ENCODE measurements at regions not wholly inside any gene's neighbourhood (a gene's known extent, or its start where the extent isn't known, plus 50 kb on each side); places are given as distances from the start of the nearest gene placed in this dataset.

DNA sequence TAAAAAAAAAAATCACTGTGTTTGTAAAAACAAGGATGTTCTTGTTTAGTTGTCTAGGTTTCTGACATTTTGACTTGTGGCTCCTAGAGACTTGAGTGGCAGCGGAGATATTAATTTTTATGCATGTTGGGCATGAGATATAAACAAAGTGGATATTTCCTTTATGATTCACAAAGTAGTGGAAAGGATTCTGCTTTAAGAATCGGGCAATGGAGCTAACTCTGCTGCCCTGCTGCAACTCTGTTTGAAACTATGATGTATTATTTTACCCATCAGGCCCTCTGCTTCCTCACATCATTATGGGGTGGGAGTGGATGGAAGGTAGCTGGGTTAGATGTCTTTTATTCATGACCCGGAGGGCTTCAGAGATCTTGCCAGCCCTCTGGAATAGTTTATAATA, 94.1 kb upstream of the CD180 start:
- no peak for ATAC-seq
- Histone ChIP-seq H4K20me1 (ENCODE audit: control insufficient read depth, insufficient read depth) (no peaks in the 10 kb centered on the region), H3K4me2 (ENCODE audit: control insufficient read depth, insufficient read depth) (no peak overlapping the region), H3K79me2 (ENCODE audit: control insufficient read depth, insufficient read depth, low read length) (no peaks in the 10 kb centered on the region), H3K27me3 (replicated peaks in 1 of 2; ENCODE audit: control insufficient read depth in 2 of 2, insufficient read depth in 2 of 2, low read length in 1 of 2) (no peaks in the 10 kb centered on the region), H3K27ac (ENCODE audit: control insufficient read depth, insufficient read depth) (no peak overlapping the region), H3K9me3 (replicated peaks; ENCODE audit: control insufficient read depth, insufficient read depth, low read length) (no peaks in the 10 kb centered on the region), H2AFZ (ENCODE audit: control insufficient read depth, low read depth, low read length) (no peak overlapping the region), H3K9ac (ENCODE audit: control insufficient read depth, insufficient read depth, low read length) (no peak overlapping the region), H3K4me1 (ENCODE audit: control insufficient read depth, insufficient read depth, low read length) (no peaks in the 10 kb centered on the region), H3K4me3 (no peak overlapping the region), H3K36me3 (ENCODE audit: control insufficient read depth in 2 of 2, insufficient read depth in 2 of 2, low read length in 1 of 2) (no peaks in the 10 kb centered on the region)
- 49% methylated on average over 3 of the region's 3 CpGs for WGBS (ENCODE audit: insufficient coverage, insufficient replicate concordance, low lambda C conversion rate, missing lambda C conversion rate)
- CTCF ChIA-PET = no interaction called here
- no peak for FAIRE-seq
- intact Hi-C loops (cut with micrococcal nuclease; ENCODE audit: unreplicated experiment) (no loop called here), in situ Hi-C loops (cut with MboI) (no loop called here)
- SMC1A ChIA-PET (ENCODE audit: uncharacterized antibody, unreplicated experiment) = no interaction called here
- DNase-seq (ENCODE audit: low read depth, low spot score) = no peak
- RAD21 ChIA-PET (ENCODE audit: unreplicated experiment) = no interaction called here
- TF ChIP-seq HSF1 (IDR thresholded peaks at IDR 0.05; ENCODE audit: low read depth, low read length) (no peak), SRF (IDR thresholded peaks at IDR 0.05; ENCODE audit: low read depth in 2 of 2, low read length in 2 of 2) (no peak), TAF1 (IDR thresholded peaks at IDR 0.05; ENCODE audit: borderline replicate concordance, low read depth, low read length) (no peak), MLLT1 (IDR thresholded peaks at IDR 0.05) (no peak), E2F8 (IDR thresholded peaks at IDR 0.05; ENCODE audit: low read depth, partially characterized antibody) (no peak), FOXM1 (IDR thresholded peaks at IDR 0.05; ENCODE audit: low read depth, low read length) (no peak), IKZF1 (conservative IDR thresholded peaks at IDR 0.05) (no peak), ZNF274 (IDR thresholded peaks at IDR 0.05; ENCODE audit: insufficient read depth, insufficient read length) (no peak), POLR2AphosphoS2 (IDR thresholded peaks at IDR 0.05; ENCODE audit: low read depth, low read length) (no peak)
- TF ChIP-seq, protein P1, sequence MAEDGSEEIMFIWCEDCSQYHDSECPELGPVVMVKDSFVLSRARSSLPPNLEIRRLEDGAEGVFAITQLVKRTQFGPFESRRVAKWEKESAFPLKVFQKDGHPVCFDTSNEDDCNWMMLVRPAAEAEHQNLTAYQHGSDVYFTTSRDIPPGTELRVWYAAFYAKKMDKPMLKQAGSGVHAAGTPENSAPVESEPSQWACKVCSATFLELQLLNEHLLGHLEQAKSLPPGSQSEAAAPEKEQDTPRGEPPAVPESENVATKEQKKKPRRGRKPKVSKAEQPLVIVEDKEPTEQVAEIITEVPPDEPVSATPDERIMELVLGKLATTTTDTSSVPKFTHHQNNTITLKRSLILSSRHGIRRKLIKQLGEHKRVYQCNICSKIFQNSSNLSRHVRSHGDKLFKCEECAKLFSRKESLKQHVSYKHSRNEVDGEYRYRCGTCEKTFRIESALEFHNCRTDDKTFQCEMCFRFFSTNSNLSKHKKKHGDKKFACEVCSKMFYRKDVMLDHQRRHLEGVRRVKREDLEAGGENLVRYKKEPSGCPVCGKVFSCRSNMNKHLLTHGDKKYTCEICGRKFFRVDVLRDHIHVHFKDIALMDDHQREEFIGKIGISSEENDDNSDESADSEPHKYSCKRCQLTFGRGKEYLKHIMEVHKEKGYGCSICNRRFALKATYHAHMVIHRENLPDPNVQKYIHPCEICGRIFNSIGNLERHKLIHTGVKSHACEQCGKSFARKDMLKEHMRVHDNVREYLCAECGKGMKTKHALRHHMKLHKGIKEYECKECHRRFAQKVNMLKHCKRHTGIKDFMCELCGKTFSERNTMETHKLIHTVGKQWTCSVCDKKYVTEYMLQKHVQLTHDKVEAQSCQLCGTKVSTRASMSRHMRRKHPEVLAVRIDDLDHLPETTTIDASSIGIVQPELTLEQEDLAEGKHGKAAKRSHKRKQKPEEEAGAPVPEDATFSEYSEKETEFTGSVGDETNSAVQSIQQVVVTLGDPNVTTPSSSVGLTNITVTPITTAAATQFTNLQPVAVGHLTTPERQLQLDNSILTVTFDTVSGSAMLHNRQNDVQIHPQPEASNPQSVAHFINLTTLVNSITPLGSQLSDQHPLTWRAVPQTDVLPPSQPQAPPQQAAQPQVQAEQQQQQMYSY (CRISPR knock-in tag; IDR thresholded peaks at IDR 0.05) = no peak
- POLR2A ChIA-PET = no interaction called here
- no TSS peak for BruUV-seq (replicated peaks)
